DMS114 treated with DMSO at 0.1 percent for 48 hours (cell line): ENCODE measurements at regions not wholly inside any gene's neighbourhood (a gene's known extent, or its start where the extent isn't known, plus 50 kb on each side); places are given as distances from the start of the nearest gene placed in this dataset.
"Not testable (repeated sequence)": the region's sequence is repeated elsewhere in the genome, so short reads cannot be mapped to it uniquely, and the experiment has no call there.

ENCODE experiments used
- DNase-seq: peaks from one replicate; lab custom pipeline; 2025; ENCODE audit not compliant: unreplicated experiment; lab: John Stamatoyannopoulos, UW

- DNase-seq, result no peak
These were observed 151.9 kb downstream of the CRLF2 start for GRCh38 chrX:1060562-1060960.

- DNase-seq, result no peak
These were observed 152.6 kb downstream of the CRLF2 start for GRCh38 chrX:1059576-1060561.

GRCh38 chrX:1053600-1053999, 158.8 kb downstream of the CRLF2 start:
- not testable (repeated sequence) for DNase-seq

- DNase-seq, result no peak
These were observed 159.4 kb downstream of the CRLF2 start for GRCh38 chrX:1053072-1053471.

- no peak for DNase-seq
These were observed 160.4 kb downstream of the CRLF2 start for GRCh38 chrX:1052021-1052420.

GRCh38 chrX:1051421-1051820, 161.0 kb downstream of the CRLF2 start:
- no peak for DNase-seq

GRCh38 chrX:1045680-1046314, 166.7 kb downstream of the CRLF2 start:
- DNase-seq, result no peak

GRCh38 chrX:1041091-1041490, 171.4 kb downstream of the CRLF2 start:
- DNase-seq, result no peak

- not testable (repeated sequence) for DNase-seq
These were observed 176.5 kb downstream of the CRLF2 start for GRCh38 chrX:1035931-1036330.

- no peak for DNase-seq
These were observed 177.2 kb downstream of the CRLF2 start for GRCh38 chrX:1035206-1035605.

- DNase-seq, result no peak
These were observed 177.7 kb downstream of the CRLF2 start for GRCh38 chrX:1034717-1035116.

- no peak for DNase-seq
These were observed 180.7 kb downstream of the CRLF2 start for GRCh38 chrX:1031521-1032430.

- no peak for DNase-seq
These were observed 183.0 kb downstream of the CRLF2 start for GRCh38 chrX:1029494-1029893.

- no peak for DNase-seq
These were observed 184.8 kb downstream of the CRLF2 start for GRCh38 chrX:1027680-1028079.

GRCh38 chrX:1027133-1027532, 185.3 kb downstream of the CRLF2 start:
- DNase-seq, result no peak

GRCh38 chrX:1026263-1027015, 186.0 kb downstream of the CRLF2 start:
- no peak for DNase-seq

- no peak for DNase-seq
These were observed 187.0 kb downstream of the CRLF2 start for GRCh38 chrX:1025413-1025812.

GRCh38 chrX:1023676-1024075, 188.8 kb downstream of the CRLF2 start:
- DNase-seq, result no peak

GRCh38 chrX:1021314-1021993, 191.0 kb downstream of the CRLF2 start:
- not testable (repeated sequence) for DNase-seq

GRCh38 chrX:1020634-1021166, 191.7 kb downstream of the CRLF2 start:
- no peak for DNase-seq
